Posterior cingulate gyrus (tissue), 11 donors: ENCODE measurements at regions not wholly inside any gene's neighbourhood (a gene's known extent, or its start where the extent isn't known, plus 50 kb on each side); places are given as distances from the start of the nearest gene placed in this dataset.

ENCODE experiments used
- DNase-seq, 10 donors: peaks; one replicate each; pipeline versions ENCODE4 v3.0.0 to v3.0.0-alpha.2; 2020 to 2021; ENCODE audit warnings: mixed read lengths in 3 of 10
- intact Hi-C: fragments of 100-400 bp; cut with DNase I; formaldehyde crosslinking; loops from one replicate; pipeline ENCODE4 v1.15.1; 2023

DNA sequence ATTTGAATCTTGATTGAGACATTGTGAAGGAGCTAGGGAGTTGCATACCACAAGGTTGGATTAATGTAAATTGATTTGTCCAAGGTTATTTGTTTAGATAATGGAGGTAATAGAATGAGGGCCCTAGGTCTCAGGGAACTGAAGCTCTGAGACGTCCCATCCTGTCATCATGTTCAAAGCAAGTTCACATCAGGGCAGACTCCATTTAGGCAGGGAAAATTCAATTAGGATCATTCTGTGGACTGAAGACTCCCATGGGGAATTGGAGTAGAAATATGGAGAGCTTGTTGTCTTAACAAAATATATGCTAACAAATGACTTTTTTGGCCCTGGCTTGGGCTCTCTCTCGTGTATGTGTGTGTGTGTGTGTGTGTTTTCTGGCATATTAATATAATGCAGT lies 722.0 kb upstream of the ADAMTS16 start:
- intact Hi-C loops = no loop called here
- DNase-seq = no peak

DNA sequence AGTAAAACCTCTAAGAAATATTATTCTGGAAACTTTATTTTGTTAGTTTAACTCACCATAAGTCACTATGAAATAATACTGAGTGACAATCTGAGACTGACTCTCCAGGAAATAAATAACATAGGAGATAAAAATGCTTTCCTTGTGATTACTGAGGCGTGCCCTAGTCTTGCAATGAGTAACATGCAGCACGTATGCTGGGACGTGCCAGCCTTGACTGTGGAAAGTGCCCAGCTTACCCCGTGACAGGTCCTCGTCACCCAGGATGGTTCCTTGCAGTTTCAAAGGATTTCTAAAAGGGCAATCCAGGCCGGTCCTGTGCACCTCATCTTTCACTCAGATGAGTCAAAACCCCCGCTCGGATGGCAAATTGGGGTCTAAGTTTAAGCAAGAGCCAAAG lies 720.8 kb upstream of the ADAMTS16 start:
- intact Hi-C loops = no loop called here
- peak in 1 of 10 donors; percentile 46 for DNase-seq

GRCh38 chr5:4420177-4420576 lies 720.0 kb upstream of the ADAMTS16 start:
- DNase-seq = no peak
- intact Hi-C loops = no loop called here

GRCh38 chr5:4420681-4421080 lies 719.4 kb upstream of the ADAMTS16 start:
- DNase-seq = no peak
- intact Hi-C loops = no loop called here

DNA sequence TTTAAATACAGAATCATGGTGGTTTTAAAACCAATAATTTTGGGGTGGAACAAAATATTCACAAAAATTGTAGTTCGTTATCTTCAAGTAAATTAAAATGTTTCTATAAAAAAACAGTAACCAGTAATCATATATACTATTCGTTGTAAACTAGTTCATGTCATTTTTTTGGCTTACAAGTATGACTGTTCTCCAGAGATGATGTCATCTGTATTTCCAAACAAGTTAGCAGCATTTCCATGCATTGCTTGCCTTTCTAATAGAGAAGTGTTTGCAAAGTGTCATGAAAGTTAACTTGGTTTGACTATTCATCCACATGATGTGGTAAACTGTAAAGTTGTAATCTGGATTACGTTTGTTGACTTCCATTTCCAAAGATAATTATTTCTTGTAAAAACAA lies 717.9 kb upstream of the ADAMTS16 start:
- intact Hi-C loops = no loop called here
- no peak for DNase-seq

- intact Hi-C loops = no loop called here
- no peak for DNase-seq
Measured at GRCh38 chr5:4424895-4425294, 715.2 kb upstream of the ADAMTS16 start.

DNA sequence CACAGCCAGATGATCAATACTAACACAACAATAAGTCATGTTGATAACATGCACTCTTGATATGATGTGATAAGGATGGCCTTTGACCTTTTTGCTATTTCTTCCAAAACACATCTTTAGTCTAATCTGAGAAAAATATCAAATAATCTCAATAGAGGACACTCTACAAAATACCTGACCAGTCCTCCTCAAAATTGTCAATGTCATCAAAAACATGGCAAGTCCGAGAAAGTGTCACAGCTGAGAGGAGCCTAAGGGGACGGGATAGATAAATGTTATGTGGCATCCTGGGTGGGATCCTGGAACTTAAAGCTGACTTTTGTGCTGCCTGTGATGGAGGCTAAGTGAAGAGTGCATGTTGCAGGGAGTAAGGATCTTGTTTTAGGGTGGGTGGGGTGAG lies 699.6 kb upstream of the ADAMTS16 start:
- no peak for DNase-seq
- intact Hi-C loops = no loop called here

GRCh38 chr5:4442221-4442620 lies 697.9 kb upstream of the ADAMTS16 start:
- no peak for DNase-seq
- intact Hi-C loops = no loop called here

DNA sequence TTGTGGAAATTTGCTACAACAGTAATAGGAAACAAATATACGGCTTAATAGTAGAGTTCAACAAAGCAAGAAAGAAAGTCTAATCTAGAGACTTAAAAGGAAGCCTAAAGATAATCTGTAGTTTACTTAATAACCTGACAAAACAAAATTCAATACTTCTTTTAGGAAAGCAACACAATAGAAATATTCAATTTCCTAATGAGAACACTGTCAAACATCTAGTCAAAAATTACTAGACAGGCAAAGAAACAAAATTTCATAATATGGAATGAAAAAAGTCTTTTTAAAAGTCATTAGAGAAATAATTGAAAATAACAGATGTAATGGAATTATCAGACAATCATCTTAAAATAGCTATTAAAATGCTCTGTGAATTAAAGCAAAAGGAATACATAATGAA lies 692.5 kb upstream of the ADAMTS16 start:
- DNase-seq = no peak
- intact Hi-C loops = no loop called here

DNA sequence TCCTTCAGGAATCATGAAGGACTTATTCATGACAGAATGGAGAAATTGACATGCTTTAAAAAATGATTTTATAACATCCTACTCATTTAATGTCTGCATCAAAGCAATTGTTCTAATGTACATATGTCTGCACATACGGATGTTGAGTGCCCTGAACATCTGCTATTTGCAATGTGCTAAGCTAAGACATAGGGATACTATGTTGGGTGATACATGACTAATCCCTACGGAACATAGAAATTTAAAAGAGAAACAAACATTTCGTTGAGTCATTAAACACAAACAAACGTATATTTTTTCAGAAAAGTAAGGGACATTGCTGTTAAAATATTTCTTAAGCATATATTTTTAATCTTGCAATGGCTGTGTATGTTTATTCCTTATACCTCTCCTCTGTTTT lies 686.5 kb upstream of the ADAMTS16 start:
- intact Hi-C loops = no loop called here
- no peak for DNase-seq

DNA sequence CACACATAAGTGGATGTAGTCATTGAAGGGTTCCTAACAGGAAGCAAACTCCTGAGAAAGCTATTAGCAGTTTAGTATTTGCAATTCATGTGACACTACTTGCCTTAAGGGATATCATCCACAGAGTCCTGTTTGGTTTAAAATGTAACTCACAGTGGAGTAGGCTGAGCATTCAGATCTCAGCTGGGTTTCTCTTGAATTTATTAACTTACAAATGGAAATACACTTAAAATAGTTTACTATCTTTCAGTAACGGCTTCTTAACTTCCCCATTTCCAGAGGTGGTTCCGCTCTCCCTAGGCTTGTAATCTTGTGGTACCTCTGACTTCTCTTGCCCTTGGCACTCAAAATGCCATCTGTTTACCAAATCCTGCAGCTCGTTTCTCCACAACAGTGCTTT lies 660.7 kb upstream of the ADAMTS16 start:
- intact Hi-C loops = no loop called here

DNA sequence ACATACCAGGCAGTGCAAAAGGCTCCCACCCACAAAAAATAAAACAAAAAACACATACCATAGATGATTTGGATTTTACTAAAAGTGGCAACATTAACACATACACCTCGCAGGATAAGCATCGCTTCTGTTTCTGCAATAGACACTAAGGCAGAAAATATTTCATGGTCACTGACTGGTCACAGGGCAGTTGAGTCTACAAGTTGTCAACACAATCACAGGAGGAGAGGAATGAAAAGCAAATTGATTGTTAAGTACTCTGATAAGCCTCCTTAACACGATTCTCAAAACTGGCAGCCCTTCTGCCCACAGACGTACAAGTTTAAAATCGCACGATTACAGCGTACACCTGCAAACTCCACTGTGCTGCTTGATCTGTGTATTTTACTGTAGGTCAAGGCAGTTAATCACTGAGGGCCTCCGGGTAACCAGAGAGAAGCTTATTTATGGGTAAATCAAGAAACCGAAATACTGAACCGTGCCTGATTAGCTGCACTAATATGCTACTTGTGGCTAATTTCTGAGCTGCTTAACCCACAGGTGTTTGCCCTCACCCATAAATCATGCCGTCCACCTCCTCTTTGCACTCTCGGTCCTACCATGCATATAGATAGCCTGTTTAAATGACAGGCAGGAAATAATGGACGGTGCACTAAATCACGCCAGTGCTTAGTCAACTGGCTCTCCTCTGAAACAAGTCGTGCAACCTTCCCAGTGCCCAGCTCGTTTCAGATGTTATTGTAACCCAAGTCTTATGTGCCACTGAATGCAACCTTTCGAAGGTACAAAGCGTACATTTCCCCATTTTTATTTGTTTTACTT lies 659.4 kb upstream of the ADAMTS16 start:
- DNase-seq = no peak
- intact Hi-C loops = no loop called here

More for the DNA sequence above, 660.7 kb upstream of the ADAMTS16 start:
- no peak for DNase-seq

- intact Hi-C loops = no loop called here
- no peak for DNase-seq
Measured at GRCh38 chr5:4487581-4487980, 652.5 kb upstream of the ADAMTS16 start.

DNA sequence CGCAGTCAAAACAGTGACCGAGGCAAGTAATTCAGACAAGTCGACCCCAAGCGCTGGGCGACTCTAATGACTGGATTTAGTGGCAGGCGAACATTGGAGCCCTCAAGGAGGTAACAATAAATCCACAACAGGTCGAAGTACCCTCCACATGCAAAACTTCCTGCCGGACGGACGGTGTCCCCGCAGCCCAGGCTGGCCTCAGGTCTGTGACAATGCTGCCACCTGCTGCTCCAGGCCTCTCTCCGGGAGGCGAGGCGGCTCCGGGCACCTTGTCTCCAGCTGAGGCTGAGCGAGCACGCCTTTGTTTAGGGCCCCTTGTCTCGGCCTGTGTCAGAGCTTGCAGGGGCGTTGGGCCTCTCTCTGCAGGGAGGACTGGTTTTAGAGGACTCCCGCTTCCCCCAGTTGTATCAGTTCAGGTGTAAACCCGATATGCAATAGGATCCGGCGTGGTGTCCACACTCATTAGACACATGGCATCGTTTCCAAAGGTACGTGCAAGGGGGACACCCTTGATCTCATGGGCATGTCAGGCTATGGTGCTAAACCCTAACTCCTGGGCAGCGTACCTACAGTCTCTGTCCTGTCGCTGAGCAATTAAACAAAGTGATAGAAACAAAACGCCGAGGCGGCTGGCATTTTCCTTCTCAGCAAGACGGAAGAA lies 628.0 kb upstream of the ADAMTS16 start:
- intact Hi-C loops = no loop called here
- peak in 9 of 10 donors; percentile 16 to 87 (median 44) for DNase-seq

GRCh38 chr5:4513381-4513780 lies 626.7 kb upstream of the ADAMTS16 start:
- DNase-seq = no peak
- intact Hi-C loops = no loop called here

DNA sequence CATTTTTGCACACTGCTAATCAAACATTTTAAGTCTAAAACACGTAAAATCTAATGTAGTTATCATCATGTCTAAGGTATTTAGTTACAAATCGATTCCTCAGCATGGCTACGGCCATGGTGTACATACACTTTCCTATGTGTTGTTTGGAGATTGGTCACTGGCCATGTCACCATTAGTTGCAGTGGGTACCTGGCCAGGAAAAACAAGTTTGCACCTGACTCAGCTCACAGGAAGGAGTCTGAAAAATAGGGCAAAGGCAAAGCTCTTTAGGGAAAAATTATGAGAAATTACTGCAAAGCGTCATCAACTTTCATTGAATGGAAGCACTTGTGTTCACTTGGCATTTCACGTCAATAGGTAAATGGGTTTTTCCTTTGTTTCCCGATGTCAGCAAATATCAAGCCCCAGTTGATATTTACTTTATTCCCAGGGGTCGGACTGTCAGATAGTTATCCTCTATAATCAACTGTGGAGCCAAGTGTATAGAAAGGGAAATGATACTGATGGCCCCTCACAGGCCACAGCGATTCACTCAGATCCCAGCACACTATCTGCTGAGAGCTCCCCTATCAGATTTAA lies 626.0 kb upstream of the ADAMTS16 start:
- no peak for DNase-seq
- intact Hi-C loops = no loop called here

DNA sequence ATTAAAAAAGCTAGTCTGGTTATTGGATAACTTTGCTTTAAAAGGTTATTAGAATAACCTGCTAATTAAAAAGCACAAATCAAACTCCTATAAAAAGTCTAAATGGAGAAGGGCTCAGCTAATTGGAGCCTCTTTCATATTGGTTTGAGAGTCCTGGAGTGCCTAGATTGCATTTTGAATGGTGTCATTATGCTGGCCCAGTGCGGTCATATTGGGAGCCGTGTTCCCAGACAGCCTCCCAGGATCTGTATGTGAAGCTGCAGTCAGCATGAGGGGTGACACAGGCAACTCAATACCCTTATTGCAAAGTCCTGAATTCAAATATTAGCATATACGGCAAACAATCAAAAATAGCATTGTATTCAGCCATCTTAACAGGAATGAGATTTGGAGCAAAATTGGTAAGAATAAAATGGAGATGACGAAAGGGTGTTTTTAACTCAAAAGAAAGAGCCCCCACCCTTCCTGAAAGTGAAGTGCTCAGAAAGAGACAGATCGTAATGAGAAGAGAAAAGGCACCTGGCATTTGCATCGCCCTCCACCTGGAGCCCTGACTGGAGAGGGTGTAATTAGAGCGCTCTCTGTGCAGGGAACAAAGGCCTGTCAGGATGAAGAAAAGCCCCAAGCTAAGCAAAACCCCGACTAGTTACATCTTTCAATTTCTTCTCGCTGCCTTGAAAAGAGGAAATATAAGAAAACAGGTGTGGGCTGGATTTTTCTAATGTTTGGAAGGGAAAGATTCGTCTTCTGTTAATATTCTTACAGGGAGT lies 621.0 kb upstream of the ADAMTS16 start:
- no peak for DNase-seq

DNA sequence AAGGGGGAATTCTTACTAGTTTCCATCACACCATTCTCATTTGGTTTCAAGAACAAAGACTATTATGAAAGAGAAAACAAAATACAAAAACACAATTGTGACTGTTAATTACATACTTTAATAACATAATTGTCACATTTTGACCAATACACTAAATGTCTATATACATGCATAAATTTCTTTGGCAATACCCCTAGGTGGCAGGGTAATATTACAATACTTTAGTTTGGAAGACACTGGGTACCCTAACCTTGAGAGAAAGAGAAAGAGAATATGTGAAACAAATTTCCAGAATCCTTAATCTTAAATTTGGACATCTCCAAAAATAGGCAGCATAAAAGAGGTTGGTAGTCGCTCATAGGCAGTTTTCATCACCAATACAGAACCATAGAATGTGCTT lies 619.6 kb upstream of the ADAMTS16 start:
- DNase-seq = no peak
- intact Hi-C loops = no loop called here

More for the DNA sequence above, 621.0 kb upstream of the ADAMTS16 start:
- intact Hi-C loops = no loop called here

DNA sequence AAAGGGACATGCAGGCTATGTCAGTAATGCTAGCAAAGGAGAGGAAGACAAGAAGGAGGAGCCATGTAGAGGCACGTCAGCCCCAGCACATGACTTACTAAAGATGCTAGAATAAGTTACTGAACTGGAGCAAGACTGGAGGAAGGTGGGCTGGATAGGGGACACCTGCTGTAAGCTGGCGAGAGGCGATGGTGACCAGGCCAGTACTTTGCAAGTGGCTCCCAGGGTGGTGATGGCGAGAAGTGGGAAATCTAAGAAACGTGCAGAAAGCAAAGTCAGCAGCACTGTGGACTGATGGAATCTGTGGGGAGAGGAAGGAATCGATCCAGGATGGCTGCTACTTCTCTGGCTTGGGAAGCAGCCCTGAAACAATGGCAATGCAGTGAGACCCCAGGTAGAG lies 617.1 kb upstream of the ADAMTS16 start:
- DNase-seq = no peak
- intact Hi-C loops = no loop called here

DNA sequence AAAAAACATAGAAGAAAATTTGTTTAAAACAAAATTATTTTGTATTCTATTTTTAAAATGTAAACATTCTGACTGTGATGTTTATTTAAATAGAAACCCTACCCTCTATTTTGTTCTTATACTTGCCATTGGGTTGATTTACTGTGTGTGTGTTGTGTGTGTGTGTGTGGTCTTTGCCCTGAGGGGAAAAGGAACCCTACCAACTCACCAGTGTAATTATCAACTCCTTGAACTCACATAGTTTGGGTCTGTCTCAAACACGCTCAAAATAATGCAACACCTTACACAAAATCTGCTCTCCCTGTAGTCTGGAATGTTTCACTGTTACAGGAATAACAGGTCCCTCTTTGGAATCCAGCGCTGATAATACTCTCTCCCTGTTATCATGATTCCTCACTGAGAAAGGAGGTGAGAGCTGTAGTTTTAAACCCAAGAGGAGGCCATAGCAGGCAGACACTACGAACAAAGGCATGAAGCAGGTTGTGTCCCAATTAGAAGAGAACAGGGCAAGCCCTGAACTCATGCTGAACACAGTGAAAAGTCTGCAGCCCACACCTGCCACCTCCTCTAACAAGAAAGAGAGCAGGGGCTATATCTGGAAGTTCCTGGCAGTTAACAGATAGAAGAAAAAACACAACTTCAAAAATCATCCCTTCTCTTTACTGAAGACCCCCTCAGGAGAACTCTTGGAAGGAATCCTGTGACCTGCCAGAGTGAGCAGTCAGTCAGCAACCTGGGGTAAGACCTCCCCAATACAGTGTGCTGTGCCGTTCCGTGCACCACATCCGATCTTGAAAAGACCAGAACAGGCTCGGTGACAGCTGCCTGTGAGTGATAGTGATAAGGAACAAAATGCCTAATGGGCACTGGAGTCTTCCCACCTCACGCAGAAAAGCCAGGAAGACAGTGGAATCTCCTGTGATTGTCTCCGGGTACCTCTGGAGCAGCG lies 608.1 kb upstream of the ADAMTS16 start:
- no peak for DNase-seq
- intact Hi-C loops = no loop called here
